WTC11 (cell line): ENCODE measurements at regions not wholly inside any gene's neighbourhood (a gene's known extent, or its start where the extent isn't known, plus 50 kb on each side); places are given as distances from the start of the nearest gene placed in this dataset.
A peak's percentile ranks its signal among the peaks of the same experiment; 100 is the strongest.
"Not testable (repeated sequence)": the region's sequence is repeated elsewhere in the genome, so short reads cannot be mapped to it uniquely, and the experiment has no call there.

ENCODE experiments used
- ATAC-seq: fragments of 200-7000 bp; cut with Tn5 transposase; 2 replicates; pipeline ENCODE4 v1.10.0; 2021; ENCODE audit warnings: mild to moderate bottlenecking, moderate library complexity
- CTCF ChIA-PET: fragments of 300-600 bp; sonication (Branson Sonifier 250); formaldehyde crosslinking; loops from one replicate; lab custom pipeline; 2021; ENCODE audit warnings: antibody characterized with exemption; lab: Charles Lee
- POLR2A ChIA-PET: fragments of 350-600 bp; sonication (Branson Sonifier 250); formaldehyde crosslinking; loops from one replicate; lab custom pipeline; 2021; ENCODE audit warnings: antibody characterized with exemption; lab: Charles Lee
- DNase-seq: peaks from one replicate; pipeline ENCODE4 v3.0.0; 2021; ENCODE audit warnings: low spot score
- H3K27ac Mint-ChIP-seq: 2 replicates; pipeline ENCODE4 v1.8.0; 2021; ENCODE audit warnings: mixed read lengths
- H3K27me3 Mint-ChIP-seq: 2 replicates; pipeline ENCODE4 v1.8.0; 2021; ENCODE audit warnings: low read depth, mild to moderate bottlenecking, moderate library complexity, mixed read lengths
- H3K36me3 Mint-ChIP-seq: 2 replicates; pipeline ENCODE4 v1.8.0; 2021; ENCODE audit warnings: mixed read lengths
- H3K4me1 Mint-ChIP-seq: 2 replicates; pipeline ENCODE4 v1.8.0; 2022; ENCODE audit warnings: mixed read lengths
- H3K4me3 Mint-ChIP-seq: 2 replicates; pipeline ENCODE4 v1.8.0; 2021; ENCODE audit warnings: mild to moderate bottlenecking, moderate library complexity, mixed read lengths
- H3K9me3 Mint-ChIP-seq: 2 replicates; pipeline ENCODE4 v1.8.0; 2021; ENCODE audit warnings: mixed read lengths
- ETV6 ChIP-seq: sonication (generic); formaldehyde crosslinking; IDR thresholded peaks from 2 replicates; pipeline ENCODE4 v1.8.1; 2022; ENCODE audit warnings: mild to moderate bottlenecking, missing genetic modification reagents
- JAZF1 ChIP-seq: fragments of 250-450 bp; sonication (Bioruptor Pico); IDR thresholded peaks from 2 replicates; pipeline ENCODE4 v1.9.0; 2021; ENCODE audit warnings: moderate library complexity, mild to moderate bottlenecking, inconsistent platforms
- ZNF121 ChIP-seq: sonication (generic); formaldehyde crosslinking; IDR thresholded peaks from 2 replicates; pipeline ENCODE4 v1.8.0; 2023; ENCODE audit warnings: missing genetic modification reagents
- ZNF317 ChIP-seq: sonication (generic); formaldehyde crosslinking; IDR thresholded peaks from 2 replicates; pipeline ENCODE4 v1.8.1; 2023; ENCODE audit warnings: low read depth, mild to moderate bottlenecking, moderate library complexity, missing genetic modification reagents, borderline replicate concordance
- TF ChIP-seq, protein P1 (sequence below): sonication (generic); formaldehyde crosslinking; conservative IDR thresholded peaks from 2 replicates; pipeline ENCODE4 v1.8.1; 2023; ENCODE audit warnings: mild to moderate bottlenecking, low read depth, missing genetic modification reagents, moderate library complexity
- TF ChIP-seq, protein P2 (sequence below): sonication (generic); formaldehyde crosslinking; IDR thresholded peaks from 2 replicates; pipeline ENCODE4 v1.8.0; 2022; ENCODE audit warnings: mild to moderate bottlenecking, missing genetic modification reagents

DNA sequence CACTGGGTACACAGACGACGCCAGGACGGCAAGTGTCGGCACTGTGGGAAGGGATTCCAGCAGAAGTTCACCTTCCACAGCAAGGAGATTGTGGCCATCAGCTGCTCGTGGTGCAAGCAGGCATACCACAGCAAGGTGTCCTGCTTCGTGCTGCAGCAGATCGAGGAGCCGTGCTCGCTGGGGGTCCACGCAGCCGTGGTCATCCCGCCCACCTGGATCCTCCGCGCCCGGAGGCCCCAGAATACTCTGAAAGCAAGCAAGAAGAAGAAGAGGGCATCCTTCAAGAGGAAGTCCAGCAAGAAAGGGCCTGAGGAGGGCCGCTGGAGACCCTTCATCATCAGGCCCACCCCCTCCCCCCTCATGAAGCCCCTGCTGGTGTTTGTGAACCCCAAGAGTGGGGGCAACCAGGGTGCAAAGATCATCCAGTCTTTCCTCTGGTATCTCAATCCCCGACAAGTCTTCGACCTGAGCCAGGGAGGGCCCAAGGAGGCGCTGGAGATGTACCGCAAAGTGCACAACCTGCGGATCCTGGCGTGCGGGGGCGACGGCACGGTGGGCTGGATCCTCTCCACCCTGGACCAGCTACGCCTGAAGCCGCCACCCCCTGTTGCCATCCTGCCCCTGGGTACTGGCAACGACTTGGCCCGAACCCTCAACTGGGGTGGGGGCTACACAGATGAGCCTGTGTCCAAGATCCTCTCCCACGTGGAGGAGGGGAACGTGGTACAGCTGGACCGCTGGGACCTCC is 89.4 kb downstream of the LACC1 start:
- H3K27ac Mint-ChIP-seq, CTCF ChIA-PET: not testable (repeated sequence)

DNA sequence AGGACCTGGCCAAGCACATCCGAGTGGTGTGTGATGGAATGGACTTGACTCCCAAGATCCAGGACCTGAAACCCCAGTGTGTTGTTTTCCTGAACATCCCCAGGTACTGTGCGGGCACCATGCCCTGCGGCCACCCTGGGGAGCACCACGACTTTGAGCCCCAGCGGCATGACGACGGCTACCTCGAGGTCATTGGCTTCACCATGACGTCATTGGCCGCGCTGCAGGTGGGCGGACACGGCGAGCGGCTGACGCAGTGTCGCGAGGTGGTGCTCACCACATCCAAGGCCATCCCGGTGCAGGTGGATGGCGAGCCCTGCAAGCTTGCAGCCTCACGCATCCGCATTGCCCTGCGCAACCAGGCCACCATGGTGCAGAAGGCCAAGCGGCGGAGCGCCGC is 90.2 kb downstream of the LACC1 start:
- H3K9me3 Mint-ChIP-seq, POLR2A ChIA-PET, H3K4me1 Mint-ChIP-seq, ATAC-seq, H3K27me3 Mint-ChIP-seq, H3K4me3 Mint-ChIP-seq, DNase-seq, H3K27ac Mint-ChIP-seq: not testable (repeated sequence)
- CTCF ChIA-PET: interaction anchor here (1.3 kb wide), 1 partner anchor 62 kb away, joined by 3 read pairs; no protein-coding TSS in a partner anchor
- H3K36me3 Mint-ChIP-seq: peaks cover 13% of the 10 kb centered on the region

More for the DNA sequence above, 89.4 kb downstream of the LACC1 start:
- POLR2A ChIA-PET, DNase-seq, H3K9me3 Mint-ChIP-seq, ATAC-seq, H3K4me1 Mint-ChIP-seq, H3K4me3 Mint-ChIP-seq, H3K27me3 Mint-ChIP-seq: not testable (repeated sequence)
- peaks cover 13% of the 10 kb centered on the region for H3K36me3 Mint-ChIP-seq

DNA sequence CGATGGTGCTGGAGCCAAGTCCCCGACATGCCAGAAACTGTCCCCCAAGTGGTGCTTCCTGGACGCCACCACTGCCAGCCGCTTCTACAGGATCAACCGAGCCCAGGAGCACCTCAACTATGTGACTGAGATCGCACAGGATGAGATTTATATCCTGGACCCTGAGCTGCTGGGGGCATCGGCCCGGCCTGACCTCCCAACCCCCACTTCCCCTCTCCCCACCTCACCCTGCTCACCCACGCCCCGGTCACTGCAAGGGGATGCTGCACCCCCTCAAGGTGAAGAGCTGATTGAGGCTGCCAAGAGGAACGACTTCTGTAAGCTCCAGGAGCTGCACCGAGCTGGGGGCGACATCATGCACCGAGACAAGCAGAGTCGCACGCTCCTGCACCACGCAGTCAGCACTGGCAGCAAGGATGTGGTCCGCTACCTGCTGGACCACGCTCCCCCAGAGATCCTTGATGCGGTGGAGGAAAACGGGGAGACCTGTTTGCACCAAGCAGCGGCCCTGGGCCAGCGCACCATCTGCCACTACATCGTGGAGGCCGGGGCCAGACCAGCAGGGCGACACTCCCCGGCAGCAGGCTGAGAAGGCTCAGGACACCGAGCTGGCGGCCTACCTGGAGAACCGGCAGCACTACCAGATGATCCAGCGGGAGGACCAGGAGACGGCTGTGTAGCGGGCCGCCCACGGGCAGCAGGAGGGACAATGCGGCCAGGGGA is 91.0 kb downstream of the LACC1 start:
- CTCF ChIA-PET: interaction anchor here (1.3 kb wide), 1 partner anchor 63 kb away, joined by 3 read pairs; no protein-coding TSS in a partner anchor
- POLR2A ChIA-PET, DNase-seq, H3K4me3 Mint-ChIP-seq, H3K4me1 Mint-ChIP-seq, H3K27ac Mint-ChIP-seq, H3K27me3 Mint-ChIP-seq, ATAC-seq, H3K9me3 Mint-ChIP-seq: not testable (repeated sequence)
- H3K36me3 Mint-ChIP-seq: peaks cover 13% of the 10 kb centered on the region

DNA sequence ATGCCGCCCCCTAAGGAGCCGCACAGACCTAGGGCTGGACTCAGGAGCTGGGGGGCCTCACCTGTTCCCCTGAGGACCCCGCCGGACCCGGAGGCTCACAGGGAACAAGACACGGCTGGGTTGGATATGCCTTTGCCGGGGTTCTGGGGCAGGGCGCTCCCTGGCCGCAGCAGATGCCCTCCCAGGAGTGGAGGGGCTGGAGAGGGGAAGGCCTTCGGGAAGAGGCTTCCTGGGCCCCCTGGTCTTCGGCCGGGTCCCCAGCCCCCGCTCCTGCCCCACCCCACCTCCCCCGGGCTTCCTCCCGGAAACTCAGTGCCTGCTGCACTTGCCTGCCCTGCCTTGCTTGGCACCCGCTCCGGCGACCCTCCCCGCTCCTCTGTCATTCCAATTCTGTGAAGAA is 91.6 kb downstream of the LACC1 start:
- CTCF ChIA-PET, DNase-seq, H3K27ac Mint-ChIP-seq, H3K4me3 Mint-ChIP-seq, H3K27me3 Mint-ChIP-seq, POLR2A ChIA-PET, H3K4me1 Mint-ChIP-seq: not testable (repeated sequence)
- peaks cover 18% of the 10 kb centered on the region for H3K36me3 Mint-ChIP-seq
- 0 out of 2 replicates have a peak, but pooled peaks have one; percentile 34 for ATAC-seq
- H3K9me3 Mint-ChIP-seq: peaks cover 13% of the 10 kb centered on the region

DNA sequence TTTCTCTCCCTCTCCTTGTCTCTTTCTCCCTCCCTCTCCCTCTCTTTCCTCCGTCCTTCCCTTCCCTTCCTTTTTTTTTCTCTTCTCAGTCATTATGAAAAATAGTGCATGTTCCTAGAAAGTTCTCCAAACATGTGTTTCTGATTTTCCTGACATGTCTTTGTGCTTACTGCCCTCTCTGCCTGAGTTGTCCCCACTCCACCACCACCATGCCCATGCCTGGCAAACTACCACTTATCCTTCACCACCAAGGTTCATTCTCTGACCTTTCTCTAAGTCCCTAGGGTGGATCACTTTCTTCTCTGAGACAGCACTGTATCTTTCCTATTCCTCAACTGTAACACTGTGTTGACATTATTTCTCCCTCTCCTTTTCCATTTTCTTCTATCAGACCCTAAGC is 98.2 kb downstream of the LACC1 start:
- ATAC-seq: no peak
- peaks cover 8% of the 10 kb centered on the region; the same call in 1 of the 2 replicates for H3K36me3 Mint-ChIP-seq
- CTCF ChIA-PET: no interaction called here
- TF ChIP-seq ZNF121 (CRISPR knock-in tag): no peak
- TF ChIP-seq ETV6: no peak
- TF ChIP-seq, protein P1, sequence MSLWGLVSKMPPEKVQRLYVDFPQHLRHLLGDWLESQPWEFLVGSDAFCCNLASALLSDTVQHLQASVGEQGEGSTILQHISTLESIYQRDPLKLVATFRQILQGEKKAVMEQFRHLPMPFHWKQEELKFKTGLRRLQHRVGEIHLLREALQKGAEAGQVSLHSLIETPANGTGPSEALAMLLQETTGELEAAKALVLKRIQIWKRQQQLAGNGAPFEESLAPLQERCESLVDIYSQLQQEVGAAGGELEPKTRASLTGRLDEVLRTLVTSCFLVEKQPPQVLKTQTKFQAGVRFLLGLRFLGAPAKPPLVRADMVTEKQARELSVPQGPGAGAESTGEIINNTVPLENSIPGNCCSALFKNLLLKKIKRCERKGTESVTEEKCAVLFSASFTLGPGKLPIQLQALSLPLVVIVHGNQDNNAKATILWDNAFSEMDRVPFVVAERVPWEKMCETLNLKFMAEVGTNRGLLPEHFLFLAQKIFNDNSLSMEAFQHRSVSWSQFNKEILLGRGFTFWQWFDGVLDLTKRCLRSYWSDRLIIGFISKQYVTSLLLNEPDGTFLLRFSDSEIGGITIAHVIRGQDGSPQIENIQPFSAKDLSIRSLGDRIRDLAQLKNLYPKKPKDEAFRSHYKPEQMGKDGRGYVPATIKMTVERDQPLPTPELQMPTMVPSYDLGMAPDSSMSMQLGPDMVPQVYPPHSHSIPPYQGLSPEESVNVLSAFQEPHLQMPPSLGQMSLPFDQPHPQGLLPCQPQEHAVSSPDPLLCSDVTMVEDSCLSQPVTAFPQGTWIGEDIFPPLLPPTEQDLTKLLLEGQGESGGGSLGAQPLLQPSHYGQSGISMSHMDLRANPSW (CRISPR knock-in tag): no peak
- TF ChIP-seq, all 79 proteins: peak for 0
- H3K27me3 Mint-ChIP-seq: peaks cover 22% of the 10 kb centered on the region
- peaks cover 12% of the 10 kb centered on the region for H3K4me1 Mint-ChIP-seq
- H3K9me3 Mint-ChIP-seq: peaks cover 18% of the 10 kb centered on the region
- H3K4me3 Mint-ChIP-seq: no peak overlapping the region
- H3K27ac Mint-ChIP-seq: no peak overlapping the region
- no peak for DNase-seq
- POLR2A ChIA-PET: no interaction called here

DNA sequence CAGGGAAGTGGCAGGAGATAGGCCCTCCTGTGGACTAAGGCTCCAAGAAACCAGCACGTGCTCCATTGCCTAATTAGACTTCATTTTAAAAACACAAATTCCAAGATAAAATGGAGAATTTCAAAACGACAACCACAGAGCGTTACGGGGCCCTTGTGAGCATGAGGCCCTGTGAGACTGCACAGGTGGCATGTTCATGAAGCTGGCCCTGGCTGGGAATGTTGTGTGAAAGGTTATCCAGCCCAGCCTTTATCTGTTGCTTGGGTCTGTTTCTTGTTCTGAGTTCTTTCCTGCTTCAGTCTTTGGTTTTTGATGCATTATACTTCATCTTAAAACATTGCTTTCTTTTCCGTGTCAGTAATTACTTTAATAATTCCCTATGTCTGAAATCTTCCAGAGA is 99.0 kb downstream of the LACC1 start:
- Mint-ChIP-seq H3K4me3 (no peak overlapping the region), H3K4me1 (peaks cover 12% of the 10 kb centered on the region), H3K36me3 (peaks cover 8% of the 10 kb centered on the region; the same call in 1 of the 2 replicates), H3K27ac (no peak overlapping the region), H3K9me3 (peaks cover 18% of the 10 kb centered on the region), H3K27me3 (peaks cover 22% of the 10 kb centered on the region)
- DNase-seq: no peak
- POLR2A ChIA-PET: interaction anchor here (0.6 kb wide), 1 partner anchor 50 kb away, joined by 3 read pairs; no protein-coding TSS in a partner anchor
- no peak for ATAC-seq
- TF ChIP-seq JAZF1 (no peak), ZNF317 (no peak)
- TF ChIP-seq, protein P1 (CRISPR knock-in tag): no peak
- TF ChIP-seq, protein P2, sequence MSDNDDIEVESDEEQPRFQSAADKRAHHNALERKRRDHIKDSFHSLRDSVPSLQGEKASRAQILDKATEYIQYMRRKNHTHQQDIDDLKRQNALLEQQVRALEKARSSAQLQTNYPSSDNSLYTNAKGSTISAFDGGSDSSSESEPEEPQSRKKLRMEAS (CRISPR knock-in tag): no peak
- CTCF ChIA-PET: no interaction called here
